ENCODE measurements at regions not wholly inside any gene's neighbourhood (a gene's known extent, or its start where the extent isn't known, plus 50 kb on each side); places are given as distances from the start of the nearest gene placed in this dataset.

- no peaks in the 10 kb centered on the region for H3K4me1 ChIP-seq (ENCODE audit: control insufficient read depth, insufficient read depth, low read length)
- H3K27ac ChIP-seq (ENCODE audit: extremely low read depth, low read depth, low read length) = no peak overlapping the region
- TF ChIP-seq BCL11A (tag by site-specific recombination; IDR thresholded peaks at IDR 0.05; ENCODE audit: low read depth) (no peak), ZNF843 (tag by site-specific recombination; IDR thresholded peaks at IDR 0.05) (no peak), ZNF146 (tag by site-specific recombination; IDR thresholded peaks at IDR 0.05) (no peak), ZNF585B (tag by site-specific recombination; IDR thresholded peaks at IDR 0.05) (no peak), ZNF629 (tag by site-specific recombination; IDR thresholded peaks at IDR 0.05) (no peak), ZNF621 (tag by site-specific recombination; IDR thresholded peaks at IDR 0.05) (no peak), ZSCAN16 (tag by site-specific recombination; IDR thresholded peaks at IDR 0.05) (no peak), SP2 (tag by site-specific recombination; IDR thresholded peaks at IDR 0.05) (no peak), GLI2 (tag by site-specific recombination; IDR thresholded peaks at IDR 0.05; ENCODE audit: borderline replicate concordance, low read depth) (no peak), HIC1 (tag by site-specific recombination; IDR thresholded peaks at IDR 0.05) (no peak), ZNF658 (tag by site-specific recombination; IDR thresholded peaks at IDR 0.05) (no peak)
- ChIA-PET CTCF (no interaction called here), POLR2A (no interaction called here)
- H3K4me3 ChIP-seq (ENCODE audit: low read depth, low read length) = no peak overlapping the region
- H3K9me3 ChIP-seq (ENCODE audit: control insufficient read depth, insufficient read depth, low read depth, low read length) = no peaks in the 10 kb centered on the region
- H3K36me3 ChIP-seq (ENCODE audit: control insufficient read depth in 2 of 2, insufficient read depth in 1 of 2, low read length in 2 of 2) = no peaks in the 10 kb centered on the region
These were observed 150.9 kb downstream of the ZNF22 start for GRCh38 chr10:45151467-45152214.

GRCh38 chr10:45152726-45153125, 152.0 kb downstream of the ZNF22 start:
- no peaks in the 10 kb centered on the region for H3K9me3 ChIP-seq (ENCODE audit: control insufficient read depth, insufficient read depth, low read depth, low read length)
- POLR2A ChIA-PET = no interaction called here
- H3K4me3 ChIP-seq (ENCODE audit: low read depth, low read length) = no peak overlapping the region
- H3K27ac ChIP-seq (ENCODE audit: extremely low read depth, low read depth, low read length) = no peak overlapping the region
- no peaks in the 10 kb centered on the region for H3K4me1 ChIP-seq (ENCODE audit: control insufficient read depth, insufficient read depth, low read length)
- H3K36me3 ChIP-seq (ENCODE audit: control insufficient read depth in 2 of 2, insufficient read depth in 1 of 2, low read length in 2 of 2) = no peaks in the 10 kb centered on the region
- CTCF ChIA-PET = interaction anchor here (0.7 kb wide), 1 partner anchor 760 kb away, joined by 3 read pairs; no protein-coding TSS in a partner anchor
- no peak for TF ChIP-seq ZNF211 (tag by site-specific recombination; IDR thresholded peaks at IDR 0.05; ENCODE audit: low read depth)
- no peak for TF ChIP-seq ZNF530 (tag by site-specific recombination; IDR thresholded peaks at IDR 0.05; ENCODE audit: low read depth)
- TF ChIP-seq PRDM6 (tag by site-specific recombination; IDR thresholded peaks at IDR 0.05) = no peak
- no peak for TF ChIP-seq KLF1 (tag by site-specific recombination; IDR thresholded peaks at IDR 0.05)
- no peak for TF ChIP-seq ZNF19 (tag by site-specific recombination; IDR thresholded peaks at IDR 0.05; ENCODE audit: low read depth)
- no peak for TF ChIP-seq AEBP2 (tag by site-specific recombination; IDR thresholded peaks at IDR 0.05; ENCODE audit: borderline replicate concordance)
- TF ChIP-seq ZNF324 (tag by site-specific recombination; IDR thresholded peaks at IDR 0.05) = no peak
- no peak for TF ChIP-seq ZNF692 (tag by site-specific recombination; IDR thresholded peaks at IDR 0.05)
- TF ChIP-seq ZNF513 (tag by site-specific recombination; IDR thresholded peaks at IDR 0.05) = no peak
- TF ChIP-seq ZNF114 (tag by site-specific recombination; IDR thresholded peaks at IDR 0.05) = no peak
- no peak for TF ChIP-seq ZNF785 (tag by site-specific recombination; IDR thresholded peaks at IDR 0.05)
- TF ChIP-seq TCF7L2 (IDR thresholded peaks at IDR 0.05; ENCODE audit: borderline replicate concordance, low read depth, low read length) = no peak
- no peak for TF ChIP-seq ZNF112 (tag by site-specific recombination; IDR thresholded peaks at IDR 0.05)
- no peak for TF ChIP-seq ZNF776 (tag by site-specific recombination; IDR thresholded peaks at IDR 0.05; ENCODE audit: borderline replicate concordance)
- TF ChIP-seq ZNF580 (tag by site-specific recombination; IDR thresholded peaks at IDR 0.05) = no peak
- TF ChIP-seq ZNF621 (tag by site-specific recombination; IDR thresholded peaks at IDR 0.05) = no peak

Measured in HEK293 (cell line).